GM21390 (cell line): ENCODE measurements at regions not wholly inside any gene's neighbourhood (a gene's known extent, or its start where the extent isn't known, plus 50 kb on each side); places are given as distances from the start of the nearest gene placed in this dataset.

Experiments used
- ATAC-seq: cut with Tn5 transposase; IDR thresholded peaks from one replicate; pipeline ENCODE4 v1.9.1; 2021; ENCODE audit not compliant: unreplicated experiment

GRCh38 chr6:164842085-164842484 is 467.3 kb downstream of the C6orf118 start:
- no peak for ATAC-seq

GRCh38 chr6:164838068-164838615 is 471.3 kb downstream of the C6orf118 start:
- no peak for ATAC-seq

GRCh38 chr6:164836486-164836885 is 472.9 kb downstream of the C6orf118 start:
- no peak for ATAC-seq

GRCh38 chr6:164832410-164832809 is 477.0 kb downstream of the C6orf118 start:
- no peak for ATAC-seq

GRCh38 chr6:164827537-164827936 is 481.9 kb downstream of the C6orf118 start:
- ATAC-seq, result no peak

- no peak for ATAC-seq
These were observed 482.5 kb downstream of the C6orf118 start for GRCh38 chr6:164826831-164827468.

GRCh38 chr6:164825386-164825785 is 484.0 kb downstream of the C6orf118 start:
- ATAC-seq, result no peak

GRCh38 chr6:164817662-164818061 is 491.7 kb downstream of the C6orf118 start:
- ATAC-seq, result no peak

- ATAC-seq, result no peak
These were observed 496.7 kb downstream of the C6orf118 start for GRCh38 chr6:164812706-164813105.

GRCh38 chr6:164807125-164807524 is 502.3 kb downstream of the C6orf118 start:
- ATAC-seq, result no peak

GRCh38 chr6:164795056-164795815 is 514.2 kb downstream of the C6orf118 start:
- ATAC-seq, result no peak

GRCh38 chr6:164792666-164793065 is 516.7 kb downstream of the C6orf118 start:
- no peak for ATAC-seq

- no peak for ATAC-seq
These were observed 517.9 kb downstream of the C6orf118 start for GRCh38 chr6:164791498-164791897.

GRCh38 chr6:164763788-164764187 is 545.6 kb downstream of the C6orf118 start:
- no peak for ATAC-seq

- ATAC-seq, result no peak
These were observed 552.0 kb downstream of the C6orf118 start for GRCh38 chr6:164757451-164757850.

- no peak for ATAC-seq
These were observed 552.7 kb downstream of the C6orf118 start for GRCh38 chr6:164756723-164757122.

GRCh38 chr6:164756142-164756541 is 553.3 kb downstream of the C6orf118 start:
- ATAC-seq, result no peak

- ATAC-seq, result no peak
These were observed 555.9 kb downstream of the C6orf118 start for GRCh38 chr6:164753517-164753916.

- ATAC-seq, result no peak
These were observed 558.0 kb downstream of the C6orf118 start for GRCh38 chr6:164751395-164751794.

GRCh38 chr6:164750128-164750527 is 559.3 kb downstream of the C6orf118 start:
- no peak for ATAC-seq

GRCh38 chr6:164749221-164750064 is 560.0 kb downstream of the C6orf118 start:
- no peak for ATAC-seq
